MG63 (cell line): ENCODE measurements at regions not wholly inside any gene's neighbourhood (a gene's known extent, or its start where the extent isn't known, plus 50 kb on each side); places are given as distances from the start of the nearest gene placed in this dataset.

Source experiments
- DNase-seq: peaks from one replicate; pipeline ENCODE4 v3.0.0-alpha.2; 2020
- H3K27me3 ChIP-seq: fragments of 250-450 bp; sonication (Bioruptor Pico); 2 replicates; pipeline ENCODE4 v1.5.1; 2020; ENCODE audit warnings: mild to moderate bottlenecking, moderate library complexity
- H3K36me3 ChIP-seq: fragments of 250-450 bp; sonication (Bioruptor Pico); 2 replicates; pipeline ENCODE4 v1.5.1; 2020; ENCODE audit warnings: mild to moderate bottlenecking, moderate library complexity
- H3K4me3 ChIP-seq: fragments of 250-450 bp; sonication (Bioruptor Pico); 2 replicates; pipeline ENCODE4 v1.5.1; 2020; ENCODE audit warnings: mild to moderate bottlenecking, moderate library complexity
- H3K9me3 ChIP-seq: fragments of 250-450 bp; sonication (Bioruptor Pico); 2 replicates; pipeline ENCODE4 v1.5.1; 2020; ENCODE audit warnings: mild to moderate bottlenecking, moderate library complexity

DNA sequence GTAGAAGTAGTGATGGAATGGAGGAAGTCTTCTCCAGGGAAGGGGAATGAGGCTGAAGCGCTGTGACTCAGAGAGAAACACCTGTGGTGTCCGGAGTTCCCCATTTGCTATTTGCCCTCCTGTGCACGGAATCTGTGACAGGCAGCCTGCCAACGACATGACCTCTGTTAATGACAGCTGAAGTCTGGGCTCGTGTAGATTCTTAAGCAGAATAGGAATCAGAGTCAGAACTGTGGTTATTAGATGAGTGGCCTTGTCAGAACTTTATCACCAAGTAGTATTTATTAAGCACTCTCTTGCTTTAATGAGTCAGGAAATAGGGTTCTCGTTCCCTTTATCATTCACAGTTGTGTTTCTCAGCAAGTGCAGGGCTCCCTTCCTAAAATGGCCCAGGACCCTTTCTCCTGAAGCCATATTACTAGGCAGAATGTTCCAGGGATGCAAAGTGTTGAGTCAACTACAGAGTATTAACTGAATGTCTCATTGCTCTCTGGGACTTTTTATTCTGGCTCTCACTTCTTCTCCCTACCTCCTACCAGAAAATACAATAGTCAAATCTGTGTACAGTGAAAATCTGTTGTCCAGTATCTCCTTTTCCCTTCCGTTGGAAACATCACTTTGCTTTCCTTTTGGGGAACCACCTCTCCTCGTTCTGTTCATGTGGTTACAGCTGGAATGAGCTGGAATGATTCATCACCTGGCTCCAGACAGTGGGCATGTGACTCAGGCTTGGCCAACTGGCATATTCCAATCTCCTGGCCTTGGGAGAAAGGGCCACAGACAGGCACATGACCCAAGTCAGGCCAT is 77.8 kb upstream of the MAX start:
- peak; percentile 79 for DNase-seq
- H3K27me3 ChIP-seq: no peaks in the 10 kb centered on the region
- no peak overlapping the region for H3K4me3 ChIP-seq
- no peaks in the 10 kb centered on the region for H3K36me3 ChIP-seq
- no peaks in the 10 kb centered on the region for H3K9me3 ChIP-seq

DNA sequence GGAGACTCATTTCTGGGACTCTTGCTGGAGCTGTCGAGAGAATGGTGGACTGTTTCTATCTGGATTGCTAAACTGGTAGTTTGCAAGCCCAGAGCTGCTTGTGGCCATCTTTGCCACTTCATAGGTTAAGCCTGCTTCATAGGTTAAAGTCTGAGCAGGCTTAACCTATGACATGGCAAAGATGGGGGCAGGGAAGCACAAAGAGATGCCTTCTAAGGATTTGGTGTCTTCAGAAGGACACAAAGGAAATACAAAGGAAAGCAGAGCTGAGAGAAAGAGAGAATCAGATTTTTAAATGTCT is 78.4 kb upstream of the MAX start:
- H3K4me3 ChIP-seq: no peak overlapping the region
- H3K27me3 ChIP-seq: no peaks in the 10 kb centered on the region
- H3K36me3 ChIP-seq: no peaks in the 10 kb centered on the region
- no peak for DNase-seq
- no peaks in the 10 kb centered on the region for H3K9me3 ChIP-seq

DNA sequence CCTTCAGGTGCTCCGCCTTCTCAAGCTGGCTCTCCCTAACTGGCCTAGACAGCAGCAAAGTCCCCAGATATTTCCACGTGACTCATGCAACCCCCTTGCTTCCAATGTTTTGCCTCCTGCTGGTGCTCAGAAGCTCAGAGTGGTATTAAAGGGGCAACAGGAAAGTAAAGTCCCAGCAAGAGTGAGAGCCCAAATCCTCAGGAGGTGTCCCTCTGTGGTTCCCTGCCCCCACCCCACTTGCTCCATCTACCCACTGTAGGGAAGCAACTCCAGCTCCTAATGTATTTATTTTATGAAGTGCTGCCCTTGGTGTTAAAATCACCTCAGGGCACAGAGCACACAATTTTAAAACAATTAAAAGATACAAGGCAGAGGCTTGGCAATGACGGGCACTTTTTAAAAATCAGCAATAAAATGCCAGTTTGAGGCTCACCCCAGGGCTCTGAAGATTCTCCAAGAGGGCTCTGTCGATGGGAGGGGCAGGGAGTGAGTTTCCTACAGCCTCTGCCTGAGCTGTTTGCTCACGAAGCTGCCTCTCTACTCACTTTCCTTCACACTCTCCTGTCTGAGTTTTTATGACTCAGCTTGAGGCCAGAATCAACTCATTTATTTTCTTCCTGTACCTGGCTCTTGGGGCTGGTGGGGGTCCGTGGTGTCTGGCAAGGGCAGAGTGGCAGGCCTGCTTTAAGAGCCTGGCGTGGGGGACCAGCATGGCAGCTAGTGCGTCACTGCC is 81.9 kb upstream of the MAX start:
- H3K36me3 ChIP-seq: no peaks in the 10 kb centered on the region
- no peak overlapping the region for H3K4me3 ChIP-seq
- no peaks in the 10 kb centered on the region for H3K9me3 ChIP-seq
- no peak for DNase-seq
- H3K27me3 ChIP-seq: no peaks in the 10 kb centered on the region

DNA sequence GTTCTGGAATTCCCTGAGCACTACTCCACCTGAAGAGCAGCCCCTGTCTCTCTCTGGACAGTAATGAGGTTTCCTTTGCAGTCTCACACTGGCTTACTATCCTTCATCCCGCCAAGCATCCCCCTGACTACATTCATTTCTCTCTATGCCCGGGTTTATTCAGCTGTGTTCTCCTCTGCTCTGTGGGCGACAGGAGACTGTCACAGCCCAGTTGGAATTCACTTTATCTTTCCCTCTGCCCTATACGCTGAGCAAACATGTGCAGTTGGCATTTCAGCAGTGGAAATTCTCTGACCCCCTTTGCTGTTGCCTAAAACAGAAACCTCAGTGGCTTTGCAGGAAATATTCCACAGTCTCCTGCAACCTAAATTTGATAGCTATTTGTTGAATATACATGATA is 83.5 kb upstream of the MAX start:
- no peaks in the 10 kb centered on the region for H3K27me3 ChIP-seq
- no peak for DNase-seq
- H3K9me3 ChIP-seq: no peaks in the 10 kb centered on the region
- H3K4me3 ChIP-seq: no peak overlapping the region
- no peaks in the 10 kb centered on the region for H3K36me3 ChIP-seq

DNA sequence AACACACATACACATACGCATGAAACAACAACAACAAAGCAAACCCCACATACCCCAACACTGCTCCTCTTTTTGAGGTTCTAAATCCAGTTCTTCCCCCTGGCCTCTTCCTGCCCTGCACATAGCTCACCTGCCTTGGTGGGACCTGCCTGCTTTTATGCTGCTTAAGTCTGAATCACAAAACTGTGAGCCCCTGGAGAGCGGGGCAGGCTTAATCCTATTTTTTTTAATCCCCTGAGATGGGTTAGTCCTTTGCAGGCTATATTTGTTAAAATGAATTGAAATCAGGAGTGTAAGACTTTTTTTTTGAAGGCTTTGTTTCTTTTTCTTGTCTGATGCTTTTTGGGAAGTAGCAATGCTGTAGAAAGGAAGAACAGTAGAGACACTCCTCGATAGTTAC is 84.6 kb upstream of the MAX start:
- H3K4me3 ChIP-seq: no peak overlapping the region
- no peaks in the 10 kb centered on the region for H3K27me3 ChIP-seq
- no peaks in the 10 kb centered on the region for H3K36me3 ChIP-seq
- no peaks in the 10 kb centered on the region for H3K9me3 ChIP-seq
- DNase-seq: no peak

DNA sequence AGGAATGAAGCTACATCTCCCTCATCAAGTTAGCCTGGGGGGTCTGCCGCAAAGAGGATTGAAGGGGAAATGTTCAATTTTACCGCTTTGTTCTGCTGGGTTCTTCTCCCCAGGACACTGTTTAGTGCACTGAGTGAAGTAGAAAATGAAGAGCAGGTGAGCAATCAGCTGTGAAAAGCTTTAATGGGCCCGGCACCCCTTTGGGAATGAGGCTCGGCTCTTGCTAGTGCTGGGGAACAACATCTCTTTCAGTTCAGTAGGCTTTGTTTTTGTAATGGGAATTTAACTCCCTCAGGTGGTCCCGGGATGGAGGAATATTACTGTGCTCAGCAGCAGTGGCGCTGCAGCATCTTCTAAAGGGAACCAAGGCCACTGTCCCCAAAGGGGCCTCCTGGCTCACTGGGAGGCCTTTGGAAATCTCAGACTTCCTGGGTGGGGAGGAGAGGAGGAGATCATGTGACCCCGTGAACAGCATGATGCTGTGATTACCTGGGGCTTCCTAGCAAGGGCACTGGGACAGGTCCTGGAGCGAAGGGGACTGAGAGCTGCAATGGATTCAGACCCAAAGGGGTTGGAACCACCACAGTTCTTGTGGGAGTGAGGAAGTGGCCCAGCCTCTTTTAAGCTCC is 85.2 kb upstream of the MAX start:
- Histone ChIP-seq H3K9me3 (no peaks in the 10 kb centered on the region), H3K4me3 (no peak overlapping the region), H3K36me3 (no peaks in the 10 kb centered on the region), H3K27me3 (no peaks in the 10 kb centered on the region)
- no peak for DNase-seq

DNA sequence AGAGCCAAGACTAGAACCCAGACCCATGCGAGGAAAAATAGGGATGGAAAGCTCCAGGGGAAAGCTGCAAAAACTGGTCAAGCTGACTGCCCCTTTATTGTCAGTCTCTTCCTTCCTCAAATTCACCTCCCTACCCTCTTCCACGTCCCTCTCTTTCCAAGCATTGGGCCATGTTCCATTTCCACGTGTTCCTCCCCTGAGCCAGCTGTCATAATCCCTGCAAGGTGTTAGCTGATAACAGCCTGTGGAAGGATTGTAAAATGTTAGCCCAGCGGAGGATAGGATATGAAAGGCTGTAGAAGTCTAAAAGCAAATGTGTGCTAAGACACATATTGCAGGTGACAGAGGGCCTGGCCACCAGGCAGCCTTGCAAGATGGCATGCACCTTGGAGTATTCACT is 88.0 kb upstream of the MAX start:
- no peaks in the 10 kb centered on the region for H3K36me3 ChIP-seq

DNA sequence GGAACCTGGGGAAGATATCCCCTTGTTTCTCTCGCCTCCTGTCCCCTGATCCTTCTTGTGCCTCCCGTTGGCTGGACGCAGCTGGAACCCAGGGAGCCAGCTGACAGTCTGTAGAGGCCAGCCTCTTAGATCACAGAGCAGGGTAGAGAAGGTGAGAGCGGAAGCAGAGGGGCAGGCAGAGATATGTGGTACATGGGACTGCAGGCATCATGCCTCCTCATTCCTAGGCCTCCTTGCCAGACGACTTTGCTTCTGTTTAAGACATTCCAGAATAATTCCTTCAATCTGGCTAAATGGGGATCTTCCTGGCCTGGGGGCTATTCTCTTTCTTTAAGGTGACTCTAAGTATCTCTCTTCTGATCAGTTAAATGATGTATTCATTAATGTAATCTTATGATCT is 89.4 kb upstream of the MAX start:
- Histone ChIP-seq H3K4me3 (no peak overlapping the region), H3K36me3 (no peaks in the 10 kb centered on the region), H3K27me3 (no peaks in the 10 kb centered on the region), H3K9me3 (no peaks in the 10 kb centered on the region)
- DNase-seq: no peak

More for the DNA sequence above, 88.0 kb upstream of the MAX start:
- DNase-seq: no peak
- no peak overlapping the region for H3K4me3 ChIP-seq
- H3K27me3 ChIP-seq: no peaks in the 10 kb centered on the region
- H3K9me3 ChIP-seq: no peaks in the 10 kb centered on the region

DNA sequence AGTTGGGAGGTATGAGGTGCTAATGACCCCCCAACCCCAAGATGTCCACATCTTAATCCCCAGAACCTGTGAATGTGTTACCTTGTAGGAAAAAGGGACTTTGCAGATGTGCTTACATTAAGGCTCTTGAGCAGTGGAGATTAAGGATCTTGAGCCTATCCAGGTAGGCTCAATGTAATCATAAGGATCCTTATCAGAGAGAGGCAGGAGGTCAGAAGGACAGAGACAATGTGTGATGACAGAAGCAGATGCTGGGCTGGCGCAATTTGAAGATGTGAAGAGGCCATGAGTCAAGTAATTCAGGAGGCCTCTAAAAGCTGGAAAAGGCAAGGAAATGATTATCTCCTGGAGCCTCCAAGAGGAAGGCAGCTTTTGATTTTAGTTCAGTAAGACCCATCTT is 90.4 kb upstream of the MAX start:
- DNase-seq: no peak
- H3K9me3 ChIP-seq: no peaks in the 10 kb centered on the region
- no peak overlapping the region for H3K4me3 ChIP-seq
- no peaks in the 10 kb centered on the region for H3K36me3 ChIP-seq
- H3K27me3 ChIP-seq: no peaks in the 10 kb centered on the region

DNA sequence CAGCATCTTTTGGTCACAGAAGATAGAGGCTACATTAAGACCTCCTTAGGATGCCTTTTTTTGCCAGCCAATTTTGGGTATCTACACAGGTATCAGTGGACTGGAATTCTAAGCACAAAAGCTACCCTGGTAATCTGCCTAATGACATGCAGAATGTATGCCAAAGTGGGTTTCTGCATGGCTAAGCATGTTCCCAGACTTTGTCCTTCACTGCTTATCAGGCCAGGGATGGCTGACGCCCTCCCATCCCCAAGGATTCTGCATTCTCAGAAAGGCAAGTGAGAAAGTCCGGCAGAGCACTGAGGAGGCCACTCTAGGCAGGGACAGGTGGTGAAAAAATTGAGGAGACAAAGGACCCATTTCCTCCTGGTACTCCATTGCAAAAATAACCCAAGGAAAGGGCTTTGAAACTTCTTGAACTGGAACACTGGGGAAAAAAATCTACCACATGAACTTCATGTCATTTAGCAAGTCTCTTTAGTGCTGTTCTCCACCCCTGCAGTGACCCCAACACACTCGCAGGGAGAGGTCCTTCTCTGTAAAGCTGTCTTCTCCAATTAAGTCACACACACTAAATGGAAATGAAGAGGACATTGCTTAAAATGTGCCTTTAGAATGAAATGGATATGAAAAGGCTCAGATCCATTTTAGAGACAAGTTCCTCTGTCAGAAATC is 91.7 kb upstream of the MAX start:
- no peak for DNase-seq
- Histone ChIP-seq H3K36me3 (no peaks in the 10 kb centered on the region), H3K27me3 (no peaks in the 10 kb centered on the region), H3K4me3 (no peak overlapping the region), H3K9me3 (no peaks in the 10 kb centered on the region)

DNA sequence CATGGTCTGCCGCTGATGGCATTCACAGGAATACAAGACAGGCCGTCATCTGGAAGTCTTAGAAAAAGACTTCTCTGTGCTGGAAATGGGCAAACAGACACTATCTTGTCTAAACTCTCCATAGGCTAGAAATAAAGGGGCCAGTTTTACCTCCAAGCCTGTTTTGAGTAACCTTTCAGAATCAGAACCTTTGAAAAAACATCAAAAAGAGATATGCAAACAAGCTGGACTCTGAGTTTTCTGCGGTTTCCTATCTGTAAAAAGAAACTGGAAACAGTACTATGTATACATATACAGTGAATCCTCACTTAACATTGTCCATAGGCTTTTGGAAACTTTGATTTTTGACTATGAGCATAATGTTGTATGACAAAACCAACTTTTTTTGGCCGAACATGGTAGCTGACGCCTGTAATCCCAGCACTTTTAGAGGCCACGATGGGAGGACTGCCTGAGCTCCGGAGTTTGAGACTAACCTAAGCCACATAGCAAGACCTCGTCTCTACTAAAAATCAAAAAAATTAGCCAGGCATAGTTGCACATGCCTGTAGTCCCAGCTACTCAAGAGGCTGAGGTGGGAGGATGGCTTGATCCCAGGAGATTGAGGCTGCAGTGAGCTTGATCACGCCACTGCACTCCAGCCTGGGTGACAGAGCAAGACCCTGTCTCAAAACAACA is 92.9 kb upstream of the MAX start:
- no peaks in the 10 kb centered on the region for H3K36me3 ChIP-seq
- H3K9me3 ChIP-seq: no peaks in the 10 kb centered on the region
- no peak for DNase-seq
- H3K27me3 ChIP-seq: no peaks in the 10 kb centered on the region
- H3K4me3 ChIP-seq: no peak overlapping the region

DNA sequence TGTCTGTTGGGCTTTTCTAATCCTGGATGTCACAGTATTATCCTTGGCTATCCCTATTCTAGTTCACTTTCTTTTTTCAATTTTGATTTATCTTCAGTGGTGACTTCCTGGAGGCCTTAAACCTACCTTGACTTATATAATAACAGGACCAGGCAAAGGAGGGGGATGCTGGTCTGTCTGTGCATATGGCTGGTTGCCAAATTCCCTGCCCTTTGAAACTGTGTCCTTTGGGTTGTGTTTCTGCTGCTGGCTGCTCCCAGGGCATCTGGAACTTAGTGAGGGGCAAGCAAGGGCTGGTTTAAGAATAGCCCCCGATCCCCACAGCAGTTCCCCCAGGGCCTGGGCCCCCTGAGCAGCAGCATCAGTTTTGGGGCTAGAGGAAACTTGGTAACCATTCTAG is 96.0 kb upstream of the MAX start:
- no peak for DNase-seq
- Histone ChIP-seq H3K4me3 (no peak overlapping the region), H3K9me3 (no peaks in the 10 kb centered on the region), H3K36me3 (no peaks in the 10 kb centered on the region), H3K27me3 (no peaks in the 10 kb centered on the region)

DNA sequence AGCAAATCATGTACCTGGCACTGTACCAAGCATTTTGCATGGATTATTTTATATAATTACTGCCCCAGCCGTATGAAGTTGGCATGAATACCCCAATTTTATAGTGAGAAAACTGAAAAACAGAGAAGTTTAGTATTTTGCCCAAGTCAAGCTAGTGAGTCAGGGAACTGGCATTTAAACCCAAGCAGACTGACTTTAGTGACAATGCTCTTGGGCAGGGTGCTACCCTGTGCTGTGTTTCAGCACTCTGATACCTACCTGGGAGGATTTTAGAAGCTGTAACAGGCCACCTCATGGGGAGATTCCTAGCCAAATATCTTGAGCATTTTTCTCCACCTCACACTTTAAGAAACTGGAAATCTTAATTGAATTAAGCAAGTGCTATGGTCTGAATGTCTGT is 98.1 kb upstream of the MAX start:
- H3K36me3 ChIP-seq: no peaks in the 10 kb centered on the region
- DNase-seq: no peak
- H3K4me3 ChIP-seq: no peak overlapping the region

DNA sequence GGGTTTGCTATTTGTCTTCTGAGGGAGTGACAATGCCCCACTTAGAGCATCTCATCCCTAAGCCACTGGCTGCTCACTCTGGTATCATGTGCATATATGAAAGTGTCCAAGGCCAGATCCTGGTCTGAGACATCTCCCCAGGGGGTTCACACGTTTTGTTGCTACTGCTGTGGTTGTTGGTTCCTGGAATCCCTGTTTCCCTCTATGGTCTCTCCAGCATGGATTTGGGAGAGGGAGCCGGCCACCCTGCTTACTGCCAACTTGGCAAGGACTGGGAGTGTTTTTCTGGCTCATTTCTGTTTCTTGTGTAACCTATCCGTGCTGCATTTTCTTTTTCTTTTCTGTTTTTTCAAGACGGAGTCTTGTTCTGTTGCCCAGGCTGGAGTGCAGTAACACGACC is 101.3 kb upstream of the MAX start:
- Histone ChIP-seq H3K9me3 (no peaks in the 10 kb centered on the region), H3K36me3 (no peaks in the 10 kb centered on the region), H3K4me3 (no peak overlapping the region), H3K27me3 (no peaks in the 10 kb centered on the region)
- DNase-seq: no peak

More for the DNA sequence above, 98.1 kb upstream of the MAX start:
- no peaks in the 10 kb centered on the region for H3K27me3 ChIP-seq
- H3K9me3 ChIP-seq: no peaks in the 10 kb centered on the region

DNA sequence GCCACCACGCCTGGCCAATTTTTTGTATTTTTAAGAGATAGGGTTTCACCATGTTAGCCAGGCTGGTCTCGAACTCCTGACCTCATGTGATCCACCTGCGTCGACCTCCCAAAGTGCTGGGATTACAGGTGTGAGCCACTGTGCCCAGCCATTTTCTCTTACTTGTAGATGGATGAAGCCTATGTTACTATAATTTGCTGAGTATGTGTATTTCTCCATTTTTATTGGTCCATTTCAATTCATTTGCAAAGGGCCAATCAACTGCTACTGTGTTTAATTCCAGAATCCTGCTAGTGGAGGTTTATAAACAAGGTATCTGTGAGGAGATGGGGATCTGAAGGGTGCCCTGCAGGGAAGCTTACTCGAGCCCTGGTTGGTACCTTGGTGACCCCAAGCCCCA is 101.7 kb upstream of the MAX start:
- no peaks in the 10 kb centered on the region for H3K27me3 ChIP-seq

DNA sequence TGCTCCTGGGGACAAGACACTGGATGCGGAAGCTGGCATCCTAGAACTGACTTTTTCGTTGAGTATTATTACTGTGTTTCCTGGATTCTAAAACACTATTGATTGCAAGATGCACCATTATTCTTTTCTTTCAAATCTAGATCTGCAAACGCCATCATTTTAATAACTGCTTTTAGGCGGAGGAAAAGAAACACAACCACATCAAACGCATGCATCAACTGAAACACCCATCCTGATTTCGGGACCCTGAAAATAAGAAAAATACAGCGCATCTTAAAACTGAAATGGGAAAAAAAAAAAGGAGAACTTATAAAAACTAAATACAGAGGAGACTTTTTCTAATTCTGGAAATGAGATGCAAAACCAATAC is 103.7 kb upstream of the MAX start:
- H3K27me3 ChIP-seq: no peaks in the 10 kb centered on the region
- no peaks in the 10 kb centered on the region for H3K36me3 ChIP-seq
- H3K9me3 ChIP-seq: no peaks in the 10 kb centered on the region
- H3K4me3 ChIP-seq: no peak overlapping the region
- DNase-seq: no peak

More for the DNA sequence above, 101.7 kb upstream of the MAX start:
- Histone ChIP-seq H3K36me3 (no peaks in the 10 kb centered on the region), H3K9me3 (no peaks in the 10 kb centered on the region), H3K4me3 (no peak overlapping the region)
- DNase-seq: no peak
